DOHH2 (cell line): ENCODE measurements at regions not wholly inside any gene's neighbourhood (a gene's known extent, or its start where the extent isn't known, plus 50 kb on each side); places are given as distances from the start of the nearest gene placed in this dataset.

Experiments
- H3F3A ChIP-seq: fragments of 200-600 bp; sonication (generic), shearing (Covaris generic); 2 replicates; pipeline ENCODE4 v1.6.0; 2016; ENCODE audit warnings: antibody characterized with exemption, mild to moderate bottlenecking; ENCODE audit not compliant: control insufficient read depth, insufficient read depth
- H3K27ac ChIP-seq: fragments of 200-600 bp; sonication (generic); 2 replicates; pipeline ENCODE4 v1.5.1; 2014; ENCODE audit warnings: low read depth, mild to moderate bottlenecking, low read length, moderate library complexity
- H3K27me3 ChIP-seq: fragments of 200-600 bp; sonication (generic); 2 replicates; pipeline ENCODE4 v1.6.1; 2014; ENCODE audit warnings: mild to moderate bottlenecking, low read length, mixed read lengths; ENCODE audit not compliant: control insufficient read depth
- H3K36me3 ChIP-seq: fragments of 200-600 bp; sonication (generic); 2 replicates; pipeline ENCODE4 v1.6.1; 2014; ENCODE audit warnings: mild to moderate bottlenecking, low read length, moderate library complexity, mixed read lengths; ENCODE audit not compliant: control insufficient read depth
- H3K4me1 ChIP-seq: fragments of 200-600 bp; sonication (generic); 2 replicates; pipeline ENCODE4 v1.6.1; 2014; ENCODE audit warnings: mild to moderate bottlenecking, low read length, mixed read lengths; ENCODE audit not compliant: control insufficient read depth
- H3K4me2 ChIP-seq: fragments of 200-600 bp; sonication (generic); 2 replicates; pipeline ENCODE4 v1.6.0; 2014; ENCODE audit warnings: mild to moderate bottlenecking, low read length, moderate library complexity
- H3K4me3 ChIP-seq: fragments of 200-600 bp; sonication (generic); 2 replicates; pipeline ENCODE4 v1.5.1; 2014; ENCODE audit warnings: mild to moderate bottlenecking, low read length, mixed read lengths
- H3K79me2 ChIP-seq: fragments of 200-600 bp; sonication (generic); 2 replicates; pipeline ENCODE4 v1.6.1; 2014; ENCODE audit warnings: mild to moderate bottlenecking, low read length, mixed read lengths; ENCODE audit not compliant: control insufficient read depth
- H3K9me2 ChIP-seq: fragments of 200-600 bp; sonication (generic); replicated peaks from 2 replicates; pipeline ENCODE4 v1.6.1; 2014; ENCODE audit warnings: mild to moderate bottlenecking, low read length, mixed read lengths; ENCODE audit not compliant: control insufficient read depth
- H3K9me3 ChIP-seq: fragments of 200-600 bp; sonication (generic); 2 replicates; pipeline ENCODE4 v1.6.1; 2014; ENCODE audit warnings: antibody characterized with exemption, low read length, mixed read lengths; ENCODE audit not compliant: control insufficient read depth, insufficient read depth
- H4K20me1 ChIP-seq: fragments of 200-600 bp; sonication (generic); 2 replicates; pipeline ENCODE4 v1.6.0; 2014; ENCODE audit warnings: low read depth, mild to moderate bottlenecking, antibody characterized with exemption, low read length, moderate library complexity; ENCODE audit not compliant: control insufficient read depth, insufficient read depth
- EZH2phosphoT487 ChIP-seq: fragments of 200-600 bp; sonication (generic); IDR thresholded peaks from 2 replicates; pipeline ENCODE4 v1.6.1; 2017; ENCODE audit warnings: borderline replicate concordance, mild to moderate bottlenecking, antibody characterized with exemption, low read length, moderate library complexity, mixed read lengths
- TF ChIP-seq, protein P1 (sequence below): fragments of 200-600 bp; sonication (generic); IDR thresholded peaks from one replicate; pipeline ENCODE4 v1.5.1; 2014; ENCODE audit warnings: antibody characterized with exemption, mild to moderate bottlenecking, low read depth, low read length; ENCODE audit not compliant: poor library complexity, severe bottlenecking

DNA sequence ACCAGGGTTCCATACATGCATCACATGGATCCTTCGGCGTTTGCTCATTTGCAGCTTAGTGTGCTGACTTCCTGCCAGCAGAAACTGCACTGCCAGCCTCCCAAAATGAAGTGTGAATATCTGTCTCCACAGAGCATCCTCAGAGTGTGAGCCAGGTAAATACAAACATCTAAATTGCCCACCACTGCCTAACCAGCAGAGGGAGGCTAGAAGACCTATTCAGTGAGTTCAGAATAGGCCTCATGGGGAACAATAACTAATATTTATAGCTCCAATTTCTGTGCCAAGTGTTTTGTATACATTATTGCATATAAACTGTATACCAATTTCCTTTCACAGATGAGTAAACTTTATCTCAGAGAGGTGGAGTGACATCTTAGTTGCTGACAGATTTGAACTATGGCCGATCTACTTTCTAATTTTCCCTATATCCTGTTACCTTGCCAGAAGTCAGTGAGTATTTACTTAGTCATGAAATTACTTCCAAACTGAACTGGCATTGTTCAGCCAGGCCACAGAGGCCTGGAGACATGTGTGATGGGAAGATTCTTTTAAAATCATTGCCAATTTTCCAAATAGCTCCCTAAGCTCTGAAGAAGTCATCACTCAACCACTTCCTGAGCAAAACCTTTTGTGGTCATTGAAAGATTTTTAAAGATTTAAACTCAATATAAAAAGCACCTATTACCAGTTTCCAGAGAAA lies 926.5 kb upstream of the GHITM start:
- H4K20me1 ChIP-seq, result no peaks in the 10 kb centered on the region

DNA sequence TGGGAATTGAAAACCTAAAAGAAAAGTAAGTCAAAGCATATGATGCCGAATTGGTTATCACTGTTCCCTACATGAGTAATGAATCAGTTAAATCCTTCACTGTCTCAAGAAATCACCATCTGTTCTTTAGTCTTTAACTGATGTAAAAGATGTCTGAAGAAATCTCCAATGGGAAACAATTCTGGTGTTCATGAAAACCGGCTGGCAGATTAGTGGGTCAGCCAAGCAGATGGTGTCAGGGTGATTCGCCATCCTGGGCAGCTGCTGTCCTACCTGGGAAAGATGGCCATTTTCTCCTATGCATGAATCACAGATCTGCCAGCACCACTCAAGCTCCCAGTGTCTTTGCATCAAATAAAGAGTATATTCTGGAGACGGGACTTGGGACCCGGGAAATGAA lies 925.2 kb upstream of the GHITM start:
- Histone ChIP-seq H3K79me2 (no peaks in the 10 kb centered on the region), H3K27ac (no peak overlapping the region), H4K20me1 (no peaks in the 10 kb centered on the region), H3K9me3 (no peaks in the 10 kb centered on the region), H3K36me3 (no peaks in the 10 kb centered on the region), H3K27me3 (no peaks in the 10 kb centered on the region), H3K9me2 (no peaks in the 10 kb centered on the region), H3K4me2 (no peak overlapping the region), H3F3A (no peaks in the 10 kb centered on the region), H3K4me1 (no peaks in the 10 kb centered on the region), H3K4me3 (no peak overlapping the region)
- TF ChIP-seq EZH2phosphoT487, result no peak
- TF ChIP-seq, protein P1, sequence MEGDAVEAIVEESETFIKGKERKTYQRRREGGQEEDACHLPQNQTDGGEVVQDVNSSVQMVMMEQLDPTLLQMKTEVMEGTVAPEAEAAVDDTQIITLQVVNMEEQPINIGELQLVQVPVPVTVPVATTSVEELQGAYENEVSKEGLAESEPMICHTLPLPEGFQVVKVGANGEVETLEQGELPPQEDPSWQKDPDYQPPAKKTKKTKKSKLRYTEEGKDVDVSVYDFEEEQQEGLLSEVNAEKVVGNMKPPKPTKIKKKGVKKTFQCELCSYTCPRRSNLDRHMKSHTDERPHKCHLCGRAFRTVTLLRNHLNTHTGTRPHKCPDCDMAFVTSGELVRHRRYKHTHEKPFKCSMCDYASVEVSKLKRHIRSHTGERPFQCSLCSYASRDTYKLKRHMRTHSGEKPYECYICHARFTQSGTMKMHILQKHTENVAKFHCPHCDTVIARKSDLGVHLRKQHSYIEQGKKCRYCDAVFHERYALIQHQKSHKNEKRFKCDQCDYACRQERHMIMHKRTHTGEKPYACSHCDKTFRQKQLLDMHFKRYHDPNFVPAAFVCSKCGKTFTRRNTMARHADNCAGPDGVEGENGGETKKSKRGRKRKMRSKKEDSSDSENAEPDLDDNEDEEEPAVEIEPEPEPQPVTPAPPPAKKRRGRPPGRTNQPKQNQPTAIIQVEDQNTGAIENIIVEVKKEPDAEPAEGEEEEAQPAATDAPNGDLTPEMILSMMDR, result no peak

More for the DNA sequence above, 926.5 kb upstream of the GHITM start:
- Histone ChIP-seq H3K9me2 (no peaks in the 10 kb centered on the region), H3K79me2 (no peaks in the 10 kb centered on the region), H3K9me3 (no peaks in the 10 kb centered on the region), H3K4me2 (no peak overlapping the region), H3F3A (no peaks in the 10 kb centered on the region), H3K4me1 (no peaks in the 10 kb centered on the region), H3K36me3 (no peaks in the 10 kb centered on the region), H3K27me3 (no peaks in the 10 kb centered on the region), H3K4me3 (no peak overlapping the region), H3K27ac (no peak overlapping the region)
- TF ChIP-seq, protein P1, result no peak
- TF ChIP-seq EZH2phosphoT487, result no peak

DNA sequence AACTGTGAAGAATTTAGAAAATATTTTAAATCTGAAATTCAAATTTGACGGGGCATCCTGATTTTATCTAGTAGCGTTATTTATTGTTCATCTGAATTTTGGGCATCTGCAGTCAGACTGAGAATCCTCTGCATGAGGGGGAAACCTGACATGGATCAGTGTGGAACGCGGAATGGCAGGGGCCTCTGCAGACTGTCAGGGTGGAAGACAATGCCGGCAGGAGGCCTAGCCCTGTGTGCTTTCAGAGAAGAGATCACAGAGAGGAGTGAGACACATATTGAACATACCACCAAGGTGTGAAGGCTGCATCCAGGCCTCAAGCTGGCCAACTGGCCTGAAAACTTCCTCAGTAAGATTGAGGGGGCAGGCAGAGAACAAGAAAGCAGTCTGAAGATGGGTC lies 921.1 kb upstream of the GHITM start:
- Histone ChIP-seq H3K4me2 (no peak overlapping the region), H3K9me3 (no peaks in the 10 kb centered on the region), H3K79me2 (no peaks in the 10 kb centered on the region), H4K20me1 (no peaks in the 10 kb centered on the region), H3K9me2 (no peaks in the 10 kb centered on the region), H3K4me1 (no peaks in the 10 kb centered on the region), H3K27ac (no peak overlapping the region), H3F3A (no peaks in the 10 kb centered on the region), H3K4me3 (no peak overlapping the region), H3K36me3 (no peaks in the 10 kb centered on the region), H3K27me3 (no peaks in the 10 kb centered on the region)
- TF ChIP-seq EZH2phosphoT487, result no peak
- TF ChIP-seq, protein P1, result no peak
